Lower leg skin (tissue), 3 donors: ENCODE measurements at regions not wholly inside any gene's neighbourhood (a gene's known extent, or its start where the extent isn't known, plus 50 kb on each side); places are given as distances from the start of the nearest gene placed in this dataset.

Experiments used
- POLR2A ChIP-seq, 2 donors: fragments of 450-650 bp; IDR thresholded peaks; one replicate each; pipeline ENCODE4 v1.6.1; 2016 to 2017; ENCODE audit warnings: antibody characterized with exemption in 2 of 2, mild to moderate bottlenecking in 1 of 2, moderate library complexity in 1 of 2
- TF ChIP-seq, protein P1 (sequence below), 3 donors: fragments of 450-650 bp; IDR thresholded peaks; one replicate each; pipeline ENCODE4 v1.5.1; 2016; ENCODE audit warnings: antibody characterized with exemption in 3 of 3, mild to moderate bottlenecking in 3 of 3, moderate library complexity in 2 of 3

DNA sequence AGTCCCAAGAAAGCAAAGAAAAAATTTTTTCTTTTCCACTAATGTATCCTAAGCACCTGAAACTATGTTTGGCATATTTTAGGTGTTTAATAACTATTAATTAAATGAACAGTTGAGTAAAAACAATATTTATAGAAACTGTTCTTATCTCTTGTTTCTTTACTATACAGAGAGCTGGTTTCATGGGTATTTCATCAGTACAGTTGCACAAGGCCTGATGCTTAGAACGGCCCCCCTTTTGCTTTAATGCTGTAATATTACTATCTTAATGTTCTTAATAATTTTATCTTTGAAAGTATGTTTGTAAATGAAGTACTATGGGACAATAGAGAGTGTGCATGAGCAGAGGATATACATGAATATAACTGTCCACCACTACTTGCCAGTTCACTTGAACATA, 479.1 kb upstream of the SLIT2 start:
- TF ChIP-seq, protein P1, sequence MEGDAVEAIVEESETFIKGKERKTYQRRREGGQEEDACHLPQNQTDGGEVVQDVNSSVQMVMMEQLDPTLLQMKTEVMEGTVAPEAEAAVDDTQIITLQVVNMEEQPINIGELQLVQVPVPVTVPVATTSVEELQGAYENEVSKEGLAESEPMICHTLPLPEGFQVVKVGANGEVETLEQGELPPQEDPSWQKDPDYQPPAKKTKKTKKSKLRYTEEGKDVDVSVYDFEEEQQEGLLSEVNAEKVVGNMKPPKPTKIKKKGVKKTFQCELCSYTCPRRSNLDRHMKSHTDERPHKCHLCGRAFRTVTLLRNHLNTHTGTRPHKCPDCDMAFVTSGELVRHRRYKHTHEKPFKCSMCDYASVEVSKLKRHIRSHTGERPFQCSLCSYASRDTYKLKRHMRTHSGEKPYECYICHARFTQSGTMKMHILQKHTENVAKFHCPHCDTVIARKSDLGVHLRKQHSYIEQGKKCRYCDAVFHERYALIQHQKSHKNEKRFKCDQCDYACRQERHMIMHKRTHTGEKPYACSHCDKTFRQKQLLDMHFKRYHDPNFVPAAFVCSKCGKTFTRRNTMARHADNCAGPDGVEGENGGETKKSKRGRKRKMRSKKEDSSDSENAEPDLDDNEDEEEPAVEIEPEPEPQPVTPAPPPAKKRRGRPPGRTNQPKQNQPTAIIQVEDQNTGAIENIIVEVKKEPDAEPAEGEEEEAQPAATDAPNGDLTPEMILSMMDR (IDR thresholded peaks at IDR 0.05), result no peak
- TF ChIP-seq POLR2A (IDR thresholded peaks at IDR 0.05), result no peak
